ENCODE measurements at regions not wholly inside any gene's neighbourhood (a gene's known extent, or its start where the extent isn't known, plus 50 kb on each side); places are given as distances from the start of the nearest gene placed in this dataset.

- H3K4me3 ChIP-seq (ENCODE audit: low read length, poor library complexity, severe bottlenecking): no peak overlapping the region
- H3K9me2 ChIP-seq (replicated peaks; ENCODE audit: low read depth, low read length): no peaks in the 10 kb centered on the region
- H3K27me3 ChIP-seq (ENCODE audit: insufficient read depth, low read length, poor library complexity, severe bottlenecking): no peaks in the 10 kb centered on the region
- TF ChIP-seq EZH2phosphoT487 (IDR thresholded peaks at IDR 0.05; ENCODE audit: borderline replicate concordance): no peak
- TF ChIP-seq CTCF (conservative IDR thresholded peaks at IDR 0.05; ENCODE audit: low read length): no peak
- H3K9ac ChIP-seq (ENCODE audit: low read depth, low read length, poor library complexity, severe bottlenecking): no peak overlapping the region
- no peaks in the 10 kb centered on the region for H3F3A ChIP-seq (ENCODE audit: low read depth)
- H3K79me2 ChIP-seq (ENCODE audit: insufficient read depth, low read length): no peaks in the 10 kb centered on the region
- H4K20me1 ChIP-seq (ENCODE audit: insufficient read depth, low read length, poor library complexity, severe bottlenecking): no peaks in the 10 kb centered on the region
- no peaks in the 10 kb centered on the region for H3K9me3 ChIP-seq (ENCODE audit: insufficient read depth, low read depth, low read length)
- no peaks in the 10 kb centered on the region for H3K4me1 ChIP-seq (ENCODE audit: insufficient read depth, low read length, poor library complexity, severe bottlenecking)
- no peaks in the 10 kb centered on the region for H3K36me3 ChIP-seq (ENCODE audit: insufficient read depth, low read length)
- no peak overlapping the region for H3K4me2 ChIP-seq (ENCODE audit: low read depth, low read length, poor library complexity, severe bottlenecking)
- no peak overlapping the region for H2AFZ ChIP-seq (ENCODE audit: low read length)
Measured at GRCh38 chr12:63090716-63091115, 60.3 kb downstream of the AVPR1A start.

GRCh38 chr12:63086149-63086915, 64.7 kb downstream of the AVPR1A start:
- no peaks in the 10 kb centered on the region for H3K79me2 ChIP-seq (ENCODE audit: insufficient read depth, low read length)
- no peak overlapping the region for H3K4me2 ChIP-seq (ENCODE audit: low read depth, low read length, poor library complexity, severe bottlenecking)
- H2AFZ ChIP-seq (ENCODE audit: low read length): peak overlapping the region; percentile 42
- H3K36me3 ChIP-seq (ENCODE audit: insufficient read depth, low read length): no peaks in the 10 kb centered on the region
- H3F3A ChIP-seq (ENCODE audit: low read depth): no peaks in the 10 kb centered on the region
- H3K9me3 ChIP-seq (ENCODE audit: insufficient read depth, low read depth, low read length): no peaks in the 10 kb centered on the region
- TF ChIP-seq CTCF (conservative IDR thresholded peaks at IDR 0.05; ENCODE audit: low read length): no peak
- TF ChIP-seq EZH2phosphoT487 (IDR thresholded peaks at IDR 0.05; ENCODE audit: borderline replicate concordance): no peak
- no peaks in the 10 kb centered on the region for H3K27me3 ChIP-seq (ENCODE audit: insufficient read depth, low read length, poor library complexity, severe bottlenecking)
- H3K9me2 ChIP-seq (replicated peaks; ENCODE audit: low read depth, low read length): no peaks in the 10 kb centered on the region
- H3K4me1 ChIP-seq (ENCODE audit: insufficient read depth, low read length, poor library complexity, severe bottlenecking): no peaks in the 10 kb centered on the region
- no peak overlapping the region for H3K4me3 ChIP-seq (ENCODE audit: low read length, poor library complexity, severe bottlenecking)
- no peak overlapping the region for H3K9ac ChIP-seq (ENCODE audit: low read depth, low read length, poor library complexity, severe bottlenecking)
- H4K20me1 ChIP-seq (ENCODE audit: insufficient read depth, low read length, poor library complexity, severe bottlenecking): no peaks in the 10 kb centered on the region

GRCh38 chr12:63085120-63085519, 65.9 kb downstream of the AVPR1A start:
- Histone ChIP-seq H3K9me2 (replicated peaks; ENCODE audit: low read depth, low read length) (no peaks in the 10 kb centered on the region), H3F3A (ENCODE audit: low read depth) (no peaks in the 10 kb centered on the region), H3K27me3 (ENCODE audit: insufficient read depth, low read length, poor library complexity, severe bottlenecking) (no peaks in the 10 kb centered on the region), H3K4me2 (ENCODE audit: low read depth, low read length, poor library complexity, severe bottlenecking) (no peak overlapping the region), H3K79me2 (ENCODE audit: insufficient read depth, low read length) (no peaks in the 10 kb centered on the region), H3K36me3 (ENCODE audit: insufficient read depth, low read length) (no peaks in the 10 kb centered on the region), H3K9me3 (ENCODE audit: insufficient read depth, low read depth, low read length) (no peaks in the 10 kb centered on the region), H3K9ac (ENCODE audit: low read depth, low read length, poor library complexity, severe bottlenecking) (no peak overlapping the region), H3K4me1 (ENCODE audit: insufficient read depth, low read length, poor library complexity, severe bottlenecking) (peaks cover 3% of the 10 kb centered on the region), H4K20me1 (ENCODE audit: insufficient read depth, low read length, poor library complexity, severe bottlenecking) (no peaks in the 10 kb centered on the region), H3K4me3 (ENCODE audit: low read length, poor library complexity, severe bottlenecking) (no peak overlapping the region), H2AFZ (ENCODE audit: low read length) (peak overlapping the region; percentile 42; the same call in 1 of the 2 replicates)
- TF ChIP-seq CTCF (conservative IDR thresholded peaks at IDR 0.05; ENCODE audit: low read length) (no peak), EZH2phosphoT487 (IDR thresholded peaks at IDR 0.05; ENCODE audit: borderline replicate concordance) (no peak)
